B cell (primary cell): ENCODE measurements at regions not wholly inside any gene's neighbourhood (a gene's known extent, or its start where the extent isn't known, plus 50 kb on each side); places are given as distances from the start of the nearest gene placed in this dataset.

Experiments
- ATAC-seq: fragments of 200-7000 bp; cut with Tn5 transposase; one replicate; pipeline ENCODE4 v1.10.0; 2021; ENCODE audit warnings: low read depth, mild to moderate bottlenecking, moderate number of reproducible peaks, moderate library complexity
- CTCF ChIA-PET: fragments of 350-600 bp; sonication (Branson Sonifier 250); formaldehyde crosslinking; loops from one replicate; lab custom pipeline; 2021; ENCODE audit warnings: antibody characterized with exemption, inconsistent platforms; lab: Charles Lee
- POLR2A ChIA-PET: fragments of 350-600 bp; sonication (Branson Sonifier 250); formaldehyde crosslinking; loops from one replicate; lab custom pipeline; 2021; ENCODE audit warnings: antibody characterized with exemption; lab: Charles Lee
- DNase-seq: peaks from one replicate; pipeline ENCODE4 v3.0.0; 2013
- H2AFZ ChIP-seq: 2 replicates; pipeline ENCODE4 v1.6.1; 2012; ENCODE audit warnings: mild to moderate bottlenecking, low read depth, low read length; ENCODE audit not compliant: insufficient read depth, poor library complexity, severe bottlenecking
- H3K27ac ChIP-seq, 2 donors: 1 replicate in 1 of 2; 2 replicates in 1 of 2; pipeline ENCODE4 v1.5.1; 2012 to 2013; ENCODE audit warnings: low read length in 2 of 2, mild to moderate bottlenecking in 2 of 2, moderate library complexity in 1 of 2
- H3K27me3 ChIP-seq, 4 experiments: fragments of 200-600 bp in 1 of 4; sonication (generic) in 1 of 4; replicated peaks in 1 of 4; 1 replicate in 2 of 4; 2 replicates in 2 of 4; pipeline versions ENCODE4 v1.6.1 to v1.7.0; 2013 to 2016; ENCODE audit warnings: low read length in 3 of 4, mild to moderate bottlenecking in 2 of 4, mixed read lengths in 1 of 4, moderate library complexity in 1 of 4; ENCODE audit not compliant: insufficient read depth in 4 of 4, control insufficient read depth in 3 of 4; ENCODE audit errors: control extremely low read depth in 1 of 4
- H3K36me3 ChIP-seq, 2 experiments: replicated peaks in 1 of 2; 1 replicate in 1 of 2; 2 replicates in 1 of 2; pipeline versions ENCODE4 v1.6.1 to v1.7.1; 2013; ENCODE audit warnings: low read length in 1 of 2; ENCODE audit not compliant: insufficient read depth in 2 of 2, control insufficient read depth in 1 of 2; ENCODE audit errors: control extremely low read depth in 1 of 2, extremely low read depth in 1 of 2
- H3K4me1 ChIP-seq, 2 donors: fragments of 200-600 bp in 1 of 2; sonication (generic) in 1 of 2; 1 replicate in 1 of 2; 2 replicates in 1 of 2; pipeline versions ENCODE4 v1.5.1 to v1.6.1; 2013 to 2017; ENCODE audit warnings: low read length in 2 of 2; ENCODE audit not compliant: control insufficient read depth in 2 of 2, insufficient read depth in 2 of 2
- H3K4me2 ChIP-seq: replicated peaks from 2 replicates; pipeline ENCODE3; 2012; ENCODE audit warnings: mild to moderate bottlenecking, low read depth, low read length; ENCODE audit not compliant: poor library complexity, severe bottlenecking
- H3K4me3 ChIP-seq, 5 experiments: fragments of 200-600 bp in 1 of 5; sonication (generic) in 1 of 5; 1 replicate in 3 of 5; 2 replicates in 2 of 5; pipeline versions ENCODE4 v1.5.1 to v1.7.0; 2011 to 2016; ENCODE audit warnings: low read length in 4 of 5, mild to moderate bottlenecking in 4 of 5, low read depth in 2 of 5, control low read depth in 1 of 5, moderate library complexity in 1 of 5; ENCODE audit not compliant: insufficient read depth in 1 of 5; ENCODE audit errors: control extremely low read depth in 1 of 5, extremely low read depth in 1 of 5
- H3K79me2 ChIP-seq: fragments of 200-600 bp; sonication (generic); one replicate; pipeline ENCODE4 v1.6.0; 2016; ENCODE audit warnings: low read length; ENCODE audit not compliant: control insufficient read depth, insufficient read depth
- H3K9ac ChIP-seq: fragments of 200-600 bp; sonication (generic); 2 replicates; pipeline ENCODE4 v1.6.1; 2017; ENCODE audit warnings: mild to moderate bottlenecking, low read length, moderate library complexity
- H3K9me3 ChIP-seq, 3 donors: one replicate each; pipeline versions ENCODE4 v1.6.1 to v1.7.1; 2013; ENCODE audit warnings: low read length in 2 of 3; ENCODE audit not compliant: control insufficient read depth in 2 of 3, insufficient read depth in 1 of 3; ENCODE audit errors: control extremely low read depth in 1 of 3
- H4K20me1 ChIP-seq: 2 replicates; pipeline ENCODE4 v1.6.0; 2012; ENCODE audit warnings: mild to moderate bottlenecking, low read length; ENCODE audit not compliant: insufficient read depth, control insufficient read depth, poor library complexity, severe bottlenecking
- H3K27ac Mint-ChIP-seq: one replicate; pipeline ENCODE4 v1.8.0; 2021; ENCODE audit warnings: mixed read lengths
- H3K27me3 Mint-ChIP-seq: one replicate; pipeline ENCODE4 v1.8.0; 2021; ENCODE audit warnings: mixed read lengths
- H3K4me1 Mint-ChIP-seq: one replicate; pipeline ENCODE4 v1.8.0; 2021; ENCODE audit warnings: mixed read lengths
- H3K4me3 Mint-ChIP-seq: one replicate; pipeline ENCODE4 v1.8.0; 2021; ENCODE audit warnings: mixed read lengths
- H3K9me3 Mint-ChIP-seq: one replicate; pipeline ENCODE4 v1.8.0; 2022; ENCODE audit warnings: mixed read lengths; ENCODE audit not compliant: insufficient read depth
- CTCF ChIP-seq: fragments of 200-600 bp; IDR thresholded peaks from one replicate; pipeline ENCODE4 v1.8.0; 2022; ENCODE audit warnings: antibody characterized with exemption, mild to moderate bottlenecking
- EZH2 ChIP-seq: IDR thresholded peaks from 2 replicates; pipeline ENCODE4 v1.6.1; 2012; ENCODE audit warnings: borderline replicate concordance, low read depth, mild to moderate bottlenecking, moderate library complexity, low read length; ENCODE audit not compliant: insufficient read depth, poor library complexity, severe bottlenecking
- WGBS: methylation state at CpG from one replicate; pipeline ENCODE4 v1.1.5; 2013; ENCODE audit warnings: missing lambda C conversion rate; ENCODE audit not compliant: insufficient coverage; 5-methylcytosine and 5-hydroxymethylcytosine counted together
- intact Hi-C: fragments of 100-400 bp; cut with micrococcal nuclease; formaldehyde crosslinking; loops from one replicate; pipeline ENCODE4 v1.10.0; 2022

- H3K9ac ChIP-seq, result peak overlapping the region; percentile 53
- Mint-ChIP-seq H3K27me3 (no peaks in the 10 kb centered on the region), H3K4me1 (peaks cover 70% of the 10 kb centered on the region), H3K4me3 (peak overlapping the region; percentile 87), H3K9me3 (peaks cover 2% of the 10 kb centered on the region), H3K27ac (peak overlapping the region; percentile 95)
- H3K4me2 ChIP-seq, result peak overlapping the region; percentile 76
- peak; percentile 51 for DNase-seq
- H3K36me3 ChIP-seq, result no peaks in the 10 kb centered on the region
- H3K9me3 ChIP-seq, result peaks cover 0 to 4% (median 0%) of the 10 kb centered on the region in 3 donors
- CTCF ChIA-PET, result interaction anchor here (0.8 to 3.2 kb wide), 11 partner anchors 16 to 316 kb away, joined by 3 to 26 read pairs (median 3); no protein-coding TSS in a partner anchor
- peaks cover 51 to 55% of the 10 kb centered on the region in 2 donors for H3K4me1 ChIP-seq
- peak overlapping the region; percentile 88 to 96 for H3K27ac ChIP-seq
- H4K20me1 ChIP-seq, result no peaks in the 10 kb centered on the region
- H2AFZ ChIP-seq, result no peak overlapping the region
- 35% methylated on average over 3 of the region's 4 CpGs for WGBS
- peak; percentile 19 for ATAC-seq
- H3K27me3 ChIP-seq, result no peaks in the 10 kb centered on the region
- POLR2A ChIA-PET, result interaction anchor here (0.8 to 1.5 kb wide), 3 partner anchors 78 to 97 kb away, joined by 3 to 8 read pairs (median 3); no protein-coding TSS in a partner anchor
- TF ChIP-seq CTCF, result no peak
- no peak for TF ChIP-seq EZH2
- peak overlapping the region; percentile 7 to 58 (median 19) for H3K4me3 ChIP-seq
- no peaks in the 10 kb centered on the region for H3K79me2 ChIP-seq
- intact Hi-C loops, result loop anchor here (1.0 to 10.0 kb wide), 6 partner anchors 15 to 925 kb away; partner anchors contain the start of gene SMIM13
These were observed 77.4 kb upstream of the TMEM170B start for GRCh38 chr6:11460001-11460668.

- Histone ChIP-seq H3K9ac (peak overlapping the region; percentile 53), H4K20me1 (no peaks in the 10 kb centered on the region), H3K9me3 (no peaks in the 10 kb centered on the region), H3K36me3 (no peaks in the 10 kb centered on the region), H3K4me3 (peak overlapping the region in 2 of 5 experiments; percentile 4 to 58), H3K79me2 (no peaks in the 10 kb centered on the region), H3K27me3 (no peaks in the 10 kb centered on the region), H3K4me2 (peak overlapping the region; percentile 76), H3K4me1 (peaks cover 51 to 55% of the 10 kb centered on the region in 2 donors), H3K27ac (peak overlapping the region; percentile 88 to 96), H2AFZ (no peak overlapping the region)
- peak; percentile 67 for DNase-seq
- Mint-ChIP-seq H3K27ac (peak overlapping the region; percentile 62), H3K9me3 (peaks cover 2% of the 10 kb centered on the region), H3K27me3 (no peaks in the 10 kb centered on the region), H3K4me1 (peaks cover 75% of the 10 kb centered on the region), H3K4me3 (peak overlapping the region; percentile 40)
- intact Hi-C loops, result no loop called here
- TF ChIP-seq CTCF, result no peak
- no peak for TF ChIP-seq EZH2
- WGBS, result no CpG with 5 or more reads among the region's 2 CpGs
- ATAC-seq, result peak; percentile 11
- ChIA-PET CTCF (interaction anchor here (1.1 to 3.2 kb wide), 4 partner anchors 36 to 287 kb away, joined by 3 to 26 read pairs (median 18); no protein-coding TSS in a partner anchor), POLR2A (interaction anchor here (0.6 to 0.8 kb wide), 3 partner anchors 77 to 89 kb away, joined by 3 to 6 read pairs (median 3); no protein-coding TSS in a partner anchor)
These were observed 78.4 kb upstream of the TMEM170B start for GRCh38 chr6:11459079-11459610.
